ENCODE measurements at regions not wholly inside any gene's neighbourhood (a gene's known extent, or its start where the extent isn't known, plus 50 kb on each side); places are given as distances from the start of the nearest gene placed in this dataset.

- no peak overlapping the region for H3K9ac ChIP-seq (ENCODE audit: insufficient read depth, low read depth, low read length)
- no peak overlapping the region for H3K27ac ChIP-seq (ENCODE audit: extremely low read length, insufficient read depth, low read length)
- no peaks in the 10 kb centered on the region for H4K20me1 ChIP-seq (ENCODE audit: insufficient read depth, low read length)
- intact Hi-C loops (cut with micrococcal nuclease; ENCODE audit: unreplicated experiment): no loop called here
- DNase-seq (ENCODE audit: low spot score) (no peak), FAIRE-seq (no peak), ATAC-seq (no peak)
- H3K4me2 ChIP-seq (ENCODE audit: low read depth, low read length): no peak overlapping the region
- POLR2A ChIA-PET: no interaction called here
- H3K27me3 ChIP-seq (ENCODE audit: control insufficient read depth in 1 of 2, insufficient read depth in 2 of 2, low read length in 2 of 2): no peaks in the 10 kb centered on the region; a peak in 1 of 5 replicates
- CTCF ChIA-PET (ENCODE audit: low intra/inter-chr PET ratio, low total read pairs): no interaction called here
- no peaks in the 10 kb centered on the region for H3K36me3 ChIP-seq (replicated peaks in 1 of 2; ENCODE audit: control insufficient read depth in 1 of 2, insufficient read depth in 2 of 2, low read length in 2 of 2)
- H3K4me3 ChIP-seq (replicated peaks in 1 of 3; ENCODE audit: insufficient read depth in 1 of 3, low read depth in 2 of 3, low read length in 3 of 3): no peak overlapping the region
- no peaks in the 10 kb centered on the region for H3K79me2 ChIP-seq (ENCODE audit: insufficient read depth, low read length)
- H2AFZ ChIP-seq (ENCODE audit: low read length): no peak overlapping the region
- no TSS peak for BruUV-seq (replicated peaks)
- 2% methylated on average over 4 of the region's 4 CpGs for WGBS (ENCODE audit: low lambda C conversion rate)
- H3K4me1 ChIP-seq (ENCODE audit: insufficient read depth, low read length): no peaks in the 10 kb centered on the region
- TF ChIP-seq DDIT3 (CRISPR knock-in tag; IDR thresholded peaks at IDR 0.05) (no peak), AGO1 (IDR thresholded peaks at IDR 0.05; ENCODE audit: low read depth, low read length, poor library complexity, severe bottlenecking) (no peak), CHD4 (IDR thresholded peaks at IDR 0.05; ENCODE audit: borderline replicate concordance, low read length) (no peak), ATF3 (CRISPR knock-in tag; IDR thresholded peaks at IDR 0.05) (no peak), MTF2 (CRISPR knock-in tag; IDR thresholded peaks at IDR 0.05; ENCODE audit: borderline replicate concordance) (no peak), ZNF383 (CRISPR knock-in tag; IDR thresholded peaks at IDR 0.05; ENCODE audit: borderline replicate concordance) (no peak), ZNF614 (CRISPR knock-in tag; IDR thresholded peaks at IDR 0.05; ENCODE audit: borderline replicate concordance) (no peak), YY1 (IDR thresholded peaks at IDR 0.05; ENCODE audit: insufficient read depth, insufficient replicate concordance, low read depth, low read length) (no peak), ZNF777 (CRISPR knock-in tag; IDR thresholded peaks at IDR 0.05) (no peak), HES4 (CRISPR knock-in tag; IDR thresholded peaks at IDR 0.05; ENCODE audit: borderline replicate concordance) (no peak), NFYC (CRISPR knock-in tag; IDR thresholded peaks at IDR 0.05) (no peak)
- in situ Hi-C loops (cut with HindIII; ENCODE audit: extremely low pct_ligation_motif_present, low pct_unique_long_range_greater_than_20kb): no loop called here
- no peaks in the 10 kb centered on the region for H3K9me3 ChIP-seq (ENCODE audit: low read length)
Observed at GRCh38 chr3:36606871-36607765, 157.2 kb downstream of the DCLK3 start.

Data from HepG2 (cell line).